K562 (cell line): ENCODE measurements at regions not wholly inside any gene's neighbourhood (a gene's known extent, or its start where the extent isn't known, plus 50 kb on each side); places are given as distances from the start of the nearest gene placed in this dataset.
A peak's percentile ranks its signal among the peaks of the same experiment; 100 is the strongest.

Experiments
- CHD2 ChIP-seq: IDR thresholded peaks from 2 replicates; pipeline ENCODE4 v1.6.1; 2011; ENCODE audit warnings: low read depth, low read length
- CTCF ChIP-seq, 3 experiments: IDR thresholded peaks in 2 of 3; conservative IDR thresholded peaks in 1 of 3; 2 replicates each; pipeline ENCODE4 v1.5.1; 2011 to 2012; ENCODE audit warnings: low read length in 3 of 3, mild to moderate bottlenecking in 3 of 3, control low read depth in 2 of 3, improper control_type of control experiment in 1 of 3, inconsistent platforms in 1 of 3, low read depth in 1 of 3, mixed read lengths in 1 of 3, moderate library complexity in 1 of 3; ENCODE audit not compliant: insufficient read depth in 2 of 3
- DDX20 ChIP-seq: fragments of 450-650 bp; IDR thresholded peaks from 2 replicates; pipeline ENCODE4 v1.6.1; 2016; ENCODE audit warnings: missing genetic modification characterization, low read depth, mild to moderate bottlenecking, missing compliant biosample characterization, moderate library complexity
- EZH2 ChIP-seq: IDR thresholded peaks from 2 replicates; pipeline ENCODE4 v1.6.1; 2012; ENCODE audit warnings: low read depth, mild to moderate bottlenecking, inconsistent platforms, low read length, borderline replicate concordance
- FOXJ3 ChIP-seq: sonication (generic); formaldehyde crosslinking; IDR thresholded peaks from 2 replicates; pipeline ENCODE4 v1.4.0; 2020; ENCODE audit warnings: mild to moderate bottlenecking, missing genetic modification reagents
- HSF4 ChIP-seq: fragments of 250-450 bp; sonication (Bioruptor Pico); IDR thresholded peaks from 2 replicates; pipeline ENCODE4 v2.1.2; 2022; ENCODE audit warnings: mild to moderate bottlenecking, moderate library complexity, borderline replicate concordance
- MTA2 ChIP-seq: fragments of 450-650 bp; IDR thresholded peaks from 2 replicates; pipeline ENCODE4 v1.6.1; 2016; ENCODE audit warnings: low read depth
- NEUROD1 ChIP-seq: fragments of 150-350 bp; IDR thresholded peaks from 2 replicates; pipeline ENCODE4 v1.6.1; 2014; ENCODE audit warnings: borderline replicate concordance, low read length, low read depth; ENCODE audit not compliant: partially characterized antibody
- POLR2G ChIP-seq: fragments of 200-400 bp; formaldehyde crosslinking; IDR thresholded peaks from 2 replicates; pipeline ENCODE4 v1.6.1; 2017; ENCODE audit warnings: low read depth, mild to moderate bottlenecking, antibody characterized with exemption, low read length, moderate library complexity
- REST ChIP-seq, 2 experiments: fragments of 450-650 bp; formaldehyde crosslinking in 1 of 2; IDR thresholded peaks; 2 replicates each; pipeline versions ENCODE4 v1.4.0 to v1.6.1; 2014 to 2020; ENCODE audit warnings: mild to moderate bottlenecking in 2 of 2, borderline replicate concordance in 1 of 2, low read depth in 1 of 2
- TAF9B ChIP-seq: fragments of 450-650 bp; IDR thresholded peaks from 2 replicates; pipeline ENCODE4 v1.6.1; 2018; ENCODE audit warnings: mild to moderate bottlenecking; ENCODE audit not compliant: partially characterized antibody

GRCh38 chr20:52812231-52812847 is 159.8 kb upstream of the TSHZ2 start:
- TF ChIP-seq TAF9B (no peak), POLR2G (no peak), NEUROD1 (no peak), CTCF (IDR thresholded peaks at IDR 0.05 in 2 of 3, conservative IDR thresholded peaks at IDR 0.05 in 1 of 3; ENCODE audit: insufficient read depth in 2 of 3, low read depth in 1 of 3, low read length in 3 of 3) (0 out of 6 replicates have a peak, but pooled peaks of 1 of the 3 experiments have one; percentile 17), FOXJ3 (CRISPR knock-in tag) (no peak), REST (IDR thresholded peaks at IDR 0.05; ENCODE audit: borderline replicate concordance) (no peak), REST (CRISPR knock-in tag; IDR thresholded peaks at IDR 0.05; ENCODE audit: low read depth) (no peak), DDX20 (tag) (no peak), EZH2 (no peak), CHD2 (no peak), HSF4 (CRISPR knock-in tag) (no peak), MTA2 (no peak)
